ENCODE measurements at regions not wholly inside any gene's neighbourhood (a gene's known extent, or its start where the extent isn't known, plus 50 kb on each side); places are given as distances from the start of the nearest gene placed in this dataset.

- no peak for DNase-seq (ENCODE audit: low spot score)
- H3K36me3 Mint-ChIP-seq (ENCODE audit: low read depth, unreplicated experiment), result no peaks in the 10 kb centered on the region
These were observed 901.7 kb upstream of the INTU start for GRCh38 chr4:126731062-126731461.

GRCh38 chr4:126733301-126733700, 899.5 kb upstream of the INTU start:
- H3K4me3 Mint-ChIP-seq (ENCODE audit: unreplicated experiment), result no peak overlapping the region
- H3K27ac Mint-ChIP-seq (ENCODE audit: unreplicated experiment), result no peak overlapping the region
- TF ChIP-seq CTCF (IDR thresholded peaks at IDR 0.05; ENCODE audit: unreplicated experiment), result no peak
- H3K4me1 Mint-ChIP-seq (ENCODE audit: unreplicated experiment), result peaks cover 10% of the 10 kb centered on the region
- no peaks in the 10 kb centered on the region for H3K9me3 Mint-ChIP-seq (ENCODE audit: unreplicated experiment)
- H3K27me3 Mint-ChIP-seq (ENCODE audit: unreplicated experiment), result no peaks in the 10 kb centered on the region
- H3K36me3 Mint-ChIP-seq (ENCODE audit: low read depth, unreplicated experiment), result no peaks in the 10 kb centered on the region
- no peak for DNase-seq (ENCODE audit: low spot score)

More at GRCh38 chr4:126731062-126731461, 901.7 kb upstream of the INTU start:
- Mint-ChIP-seq H3K27me3 (ENCODE audit: unreplicated experiment) (no peaks in the 10 kb centered on the region), H3K4me1 (ENCODE audit: unreplicated experiment) (peaks cover 3% of the 10 kb centered on the region), H3K9me3 (ENCODE audit: unreplicated experiment) (no peaks in the 10 kb centered on the region), H3K4me3 (ENCODE audit: unreplicated experiment) (no peak overlapping the region), H3K27ac (ENCODE audit: unreplicated experiment) (no peak overlapping the region)
- no peak for TF ChIP-seq CTCF (IDR thresholded peaks at IDR 0.05; ENCODE audit: unreplicated experiment)

- Mint-ChIP-seq H3K9me3 (ENCODE audit: unreplicated experiment) (no peaks in the 10 kb centered on the region), H3K4me1 (ENCODE audit: unreplicated experiment) (peaks cover 10% of the 10 kb centered on the region), H3K27ac (ENCODE audit: unreplicated experiment) (no peak overlapping the region), H3K36me3 (ENCODE audit: low read depth, unreplicated experiment) (no peaks in the 10 kb centered on the region), H3K27me3 (ENCODE audit: unreplicated experiment) (no peaks in the 10 kb centered on the region), H3K4me3 (ENCODE audit: unreplicated experiment) (no peak overlapping the region)
- no peak for DNase-seq (ENCODE audit: low spot score)
- no peak for TF ChIP-seq CTCF (IDR thresholded peaks at IDR 0.05; ENCODE audit: unreplicated experiment)
These were observed 898.3 kb upstream of the INTU start for GRCh38 chr4:126734465-126734864.

- Mint-ChIP-seq H3K4me3 (ENCODE audit: unreplicated experiment) (no peak overlapping the region), H3K9me3 (ENCODE audit: unreplicated experiment) (no peaks in the 10 kb centered on the region), H3K36me3 (ENCODE audit: low read depth, unreplicated experiment) (no peaks in the 10 kb centered on the region), H3K27ac (ENCODE audit: unreplicated experiment) (no peak overlapping the region), H3K4me1 (ENCODE audit: unreplicated experiment) (peaks cover 10% of the 10 kb centered on the region), H3K27me3 (ENCODE audit: unreplicated experiment) (no peaks in the 10 kb centered on the region)
- TF ChIP-seq CTCF (IDR thresholded peaks at IDR 0.05; ENCODE audit: unreplicated experiment), result no peak
- DNase-seq (ENCODE audit: low spot score), result no peak
These were observed 897.2 kb upstream of the INTU start for GRCh38 chr4:126735294-126736132.

GRCh38 chr4:126736133-126736518, 896.6 kb upstream of the INTU start:
- peaks cover 15% of the 10 kb centered on the region for H3K4me1 Mint-ChIP-seq (ENCODE audit: unreplicated experiment)
- H3K27ac Mint-ChIP-seq (ENCODE audit: unreplicated experiment), result no peak overlapping the region
- no peaks in the 10 kb centered on the region for H3K36me3 Mint-ChIP-seq (ENCODE audit: low read depth, unreplicated experiment)
- no peak for TF ChIP-seq CTCF (IDR thresholded peaks at IDR 0.05; ENCODE audit: unreplicated experiment)
- H3K27me3 Mint-ChIP-seq (ENCODE audit: unreplicated experiment), result no peaks in the 10 kb centered on the region
- no peaks in the 10 kb centered on the region for H3K9me3 Mint-ChIP-seq (ENCODE audit: unreplicated experiment)
- no peak for DNase-seq (ENCODE audit: low spot score)
- H3K4me3 Mint-ChIP-seq (ENCODE audit: unreplicated experiment), result no peak overlapping the region
